BJ (cell line): ENCODE measurements at regions not wholly inside any gene's neighbourhood (a gene's known extent, or its start where the extent isn't known, plus 50 kb on each side); places are given as distances from the start of the nearest gene placed in this dataset.

Experiments
- CTCF ChIA-PET: fragments of 350-600 bp; formaldehyde crosslinking; extraction: SDS; loops from one replicate; lab custom pipeline; 2021; ENCODE audit warnings: antibody characterized with exemption, inconsistent platforms; lab: Yijun Ruan, JAX
- POLR2A ChIA-PET: fragments of 300-600 bp; sonication (Branson Sonifier 250); formaldehyde crosslinking; extraction: SDS; loops from one replicate; lab custom pipeline; 2021; ENCODE audit warnings: antibody characterized with exemption; lab: Charles Lee
- DNase-seq: peaks from one replicate; pipeline ENCODE4 v3.0.0-alpha.2; 2011; ENCODE audit warnings: low read depth
- H3K27me3 ChIP-seq: 2 replicates; pipeline ENCODE4 v1.6.0; 2011; ENCODE audit warnings: low read length; ENCODE audit not compliant: control insufficient read depth, insufficient read depth
- H3K36me3 ChIP-seq: 2 replicates; pipeline ENCODE4 v1.5.1; 2011; ENCODE audit warnings: low read length; ENCODE audit not compliant: control insufficient read depth, insufficient read depth
- H3K4me3 ChIP-seq: 2 replicates; pipeline ENCODE4 v1.5.1; 2011; ENCODE audit warnings: low read depth, mild to moderate bottlenecking, control low read depth, low read length
- TF ChIP-seq, protein P1 (sequence below): IDR thresholded peaks from 2 replicates; pipeline ENCODE4 v1.5.1; 2011; ENCODE audit warnings: low read depth, mild to moderate bottlenecking, control low read depth, inconsistent platforms, low read length, moderate library complexity; ENCODE audit not compliant: insufficient read depth

DNA sequence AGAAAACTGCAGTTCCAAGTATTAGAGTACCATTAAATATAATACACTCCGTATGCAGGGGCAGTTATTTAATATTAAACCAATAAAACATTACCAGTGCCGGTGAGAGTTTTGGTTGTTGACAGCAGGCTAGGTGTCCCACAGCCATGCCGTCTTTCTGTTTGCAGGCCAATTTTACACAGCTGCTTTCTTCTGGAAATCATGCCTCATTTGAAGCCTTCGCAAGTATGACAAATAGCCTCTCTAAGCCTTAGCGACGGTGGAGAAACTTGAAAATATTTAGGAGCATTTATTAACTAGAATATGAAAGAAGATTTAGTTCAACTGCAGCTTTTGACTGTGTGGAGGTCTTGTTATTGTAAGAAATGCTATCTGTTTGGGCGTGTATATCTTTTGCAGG, 226.0 kb downstream of the BMP2 start:
- Histone ChIP-seq H3K4me3 (no peak overlapping the region), H3K27me3 (no peaks in the 10 kb centered on the region), H3K36me3 (no peaks in the 10 kb centered on the region)
- POLR2A ChIA-PET, result no interaction called here
- no peak for DNase-seq
- CTCF ChIA-PET, result no interaction called here
- TF ChIP-seq, protein P1, sequence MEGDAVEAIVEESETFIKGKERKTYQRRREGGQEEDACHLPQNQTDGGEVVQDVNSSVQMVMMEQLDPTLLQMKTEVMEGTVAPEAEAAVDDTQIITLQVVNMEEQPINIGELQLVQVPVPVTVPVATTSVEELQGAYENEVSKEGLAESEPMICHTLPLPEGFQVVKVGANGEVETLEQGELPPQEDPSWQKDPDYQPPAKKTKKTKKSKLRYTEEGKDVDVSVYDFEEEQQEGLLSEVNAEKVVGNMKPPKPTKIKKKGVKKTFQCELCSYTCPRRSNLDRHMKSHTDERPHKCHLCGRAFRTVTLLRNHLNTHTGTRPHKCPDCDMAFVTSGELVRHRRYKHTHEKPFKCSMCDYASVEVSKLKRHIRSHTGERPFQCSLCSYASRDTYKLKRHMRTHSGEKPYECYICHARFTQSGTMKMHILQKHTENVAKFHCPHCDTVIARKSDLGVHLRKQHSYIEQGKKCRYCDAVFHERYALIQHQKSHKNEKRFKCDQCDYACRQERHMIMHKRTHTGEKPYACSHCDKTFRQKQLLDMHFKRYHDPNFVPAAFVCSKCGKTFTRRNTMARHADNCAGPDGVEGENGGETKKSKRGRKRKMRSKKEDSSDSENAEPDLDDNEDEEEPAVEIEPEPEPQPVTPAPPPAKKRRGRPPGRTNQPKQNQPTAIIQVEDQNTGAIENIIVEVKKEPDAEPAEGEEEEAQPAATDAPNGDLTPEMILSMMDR, result no peak

DNA sequence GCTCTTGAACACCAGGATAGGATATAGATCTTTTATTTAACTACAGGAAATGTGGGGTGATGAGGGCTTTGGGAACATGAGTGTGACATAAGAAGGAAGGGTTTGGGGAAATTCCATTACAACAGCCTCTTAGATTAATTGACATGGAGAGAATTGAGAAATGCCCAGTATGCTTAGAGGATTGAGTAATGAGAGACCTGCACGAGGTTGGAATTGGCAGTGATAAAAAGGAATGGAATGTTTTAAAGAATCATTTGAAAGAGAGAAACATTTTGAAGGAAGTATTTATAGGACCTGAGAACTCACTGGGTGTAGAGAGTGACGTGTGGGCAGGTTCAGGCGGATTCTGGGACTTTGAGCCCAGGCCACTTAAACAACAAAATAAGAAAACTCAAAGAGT, 227.0 kb downstream of the BMP2 start:
- TF ChIP-seq, protein P1, result no peak
- Histone ChIP-seq H3K36me3 (no peaks in the 10 kb centered on the region), H3K27me3 (no peaks in the 10 kb centered on the region), H3K4me3 (no peak overlapping the region)
- ChIA-PET POLR2A (no interaction called here), CTCF (no interaction called here)
- no peak for DNase-seq

DNA sequence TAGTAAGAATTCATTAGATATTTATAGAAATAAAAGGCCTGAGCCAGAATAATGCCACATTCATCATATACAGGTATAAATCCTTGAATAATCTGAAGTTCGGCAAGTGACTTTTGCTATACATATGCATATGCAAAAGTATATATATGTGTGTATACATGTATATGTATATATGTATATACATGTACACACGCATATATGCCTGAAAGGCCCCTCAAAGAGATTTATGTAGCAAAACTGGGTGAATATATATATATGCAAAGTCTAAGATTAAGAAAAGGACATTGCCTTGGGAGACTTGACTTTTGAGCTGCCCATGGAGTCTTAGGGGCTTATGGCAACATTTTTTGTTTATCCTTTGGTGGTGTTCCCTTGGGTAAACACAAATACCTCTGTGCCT, 231.4 kb downstream of the BMP2 start:
- ChIA-PET POLR2A (no interaction called here), CTCF (interaction anchor here (0.6 kb wide), 1 partner anchor 31 kb away, joined by 3 read pairs; no protein-coding TSS in a partner anchor)
- no peaks in the 10 kb centered on the region for H3K36me3 ChIP-seq
- H3K27me3 ChIP-seq, result no peaks in the 10 kb centered on the region
- TF ChIP-seq, protein P1, result no peak
- no peak overlapping the region for H3K4me3 ChIP-seq
- DNase-seq, result no peak

- DNase-seq, result no peak
- CTCF ChIA-PET, result interaction anchor here (0.6 kb wide), 1 partner anchor 31 kb away, joined by 3 read pairs; no protein-coding TSS in a partner anchor
- Histone ChIP-seq H3K4me3 (no peak overlapping the region), H3K36me3 (no peaks in the 10 kb centered on the region), H3K27me3 (no peaks in the 10 kb centered on the region)
- POLR2A ChIA-PET, result no interaction called here
- TF ChIP-seq, protein P1, result no peak
Observed at GRCh38 chr20:6999381-6999780, 231.9 kb downstream of the BMP2 start.

DNA sequence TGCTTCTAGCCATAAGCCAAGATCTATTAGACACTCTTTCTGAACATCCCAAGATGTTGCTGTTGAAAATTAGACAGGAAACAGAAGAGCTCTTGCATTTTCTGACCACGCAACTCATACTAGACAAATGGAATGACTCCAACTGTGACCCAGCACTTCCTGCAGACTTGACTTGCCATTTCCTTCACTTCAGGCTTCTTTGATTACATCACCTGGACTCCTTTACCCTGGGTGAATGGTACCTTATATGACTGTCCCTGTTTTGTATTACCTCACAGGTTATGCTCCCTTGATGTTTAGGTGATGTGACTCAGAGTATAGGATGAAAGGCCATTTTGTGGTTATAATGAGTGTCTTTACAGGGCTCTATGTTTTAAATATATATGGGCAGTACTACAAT, 236.1 kb downstream of the BMP2 start:
- Histone ChIP-seq H3K4me3 (no peak overlapping the region), H3K27me3 (no peaks in the 10 kb centered on the region), H3K36me3 (no peaks in the 10 kb centered on the region)
- TF ChIP-seq, protein P1, result no peak
- ChIA-PET CTCF (no interaction called here), POLR2A (no interaction called here)
- no peak for DNase-seq
